Ovary (tissue), 7 donors: ENCODE measurements at regions not wholly inside any gene's neighbourhood (a gene's known extent, or its start where the extent isn't known, plus 50 kb on each side); places are given as distances from the start of the nearest gene placed in this dataset.

Experiments used
- DNase-seq, 5 donors: peaks; one replicate each; pipeline ENCODE4 v3.0.0-alpha.2; 2019 to 2020
- H3K27ac ChIP-seq, 2 donors: fragments of 200-600 bp; one replicate each; pipeline versions ENCODE4 v1.5.1 to v1.8.0; 2019 to 2022
- H3K27me3 ChIP-seq: fragments of 200-600 bp; one replicate; pipeline ENCODE4 v1.8.0; 2022
- H3K36me3 ChIP-seq: fragments of 200-600 bp; sonication (generic); one replicate; pipeline ENCODE4 v1.5.1; 2019
- H3K4me1 ChIP-seq: one replicate; pipeline ENCODE4 v1.8.1; 2013; ENCODE audit warnings: mild to moderate bottlenecking, moderate library complexity; ENCODE audit not compliant: insufficient read depth
- H3K4me3 ChIP-seq: fragments of 200-600 bp; sonication (generic); one replicate; pipeline ENCODE4 v1.5.1; 2017
- H3K9me3 ChIP-seq, 2 donors: fragments of 200-600 bp in 1 of 2; sonication (generic) in 1 of 2; one replicate each; pipeline versions ENCODE4 v1.5.1 to v1.8.1; 2013 to 2019; ENCODE audit warnings: mild to moderate bottlenecking in 1 of 2, moderate library complexity in 1 of 2
- CTCF ChIP-seq, 3 donors: fragments of 450-650 bp in 2 of 3; fragments of 200-600 bp in 1 of 3; IDR thresholded peaks; one replicate each; pipeline versions ENCODE4 v1.5.1 to v1.8.0; 2016 to 2022; ENCODE audit warnings: antibody characterized with exemption in 3 of 3, mild to moderate bottlenecking in 1 of 3
- EP300 ChIP-seq: sonication (generic); formaldehyde crosslinking; IDR thresholded peaks from one replicate; pipeline ENCODE4 v1.6.1; 2017; ENCODE audit warnings: antibody characterized with exemption
- POLR2A ChIP-seq: fragments of 450-650 bp; IDR thresholded peaks from one replicate; pipeline ENCODE4 v1.6.1; 2017; ENCODE audit warnings: antibody characterized with exemption, mild to moderate bottlenecking, moderate library complexity
- WGBS, 3 donors: extraction: QIAGEN DNeasy Blood & Tissue Kit in 1 of 3; methylation state at CpG; one replicate each; pipeline versions ENCODE4 v1.1.5 to v1.1.7; 2013 to 2017; 5-methylcytosine and 5-hydroxymethylcytosine counted together
- intact Hi-C, 4 donors: fragments of 100-400 bp; cut with DNase I; formaldehyde crosslinking; loops; one replicate each; pipeline versions ENCODE4 v1.11.0 to v1.15.1; 2022 to 2023
- donor health status: DM: no; HTN: no; CAD: no; lungs with moderate emphysema.
- donor health status: DM: no; HTN: no; CAD: no.
- donor health status: Bipolar disorder and iron deficiency.
- donor health status: DM: no; HTN: no; CAD: no.
- donor health status: DM: yes; HTN: yes; CAD: no.

GRCh38 chr3:113086560-113087461, 96.0 kb downstream of the GTPBP8 start:
- H3K27me3 ChIP-seq: no peaks in the 10 kb centered on the region
- H3K4me3 ChIP-seq: no peak overlapping the region

GRCh38 chr3:113088616-113089015, 97.8 kb downstream of the GTPBP8 start:
- 67 to 84% (median 82%) methylated on average over 8 of the region's 8 CpGs for WGBS, 3 donors
- intact Hi-C loops: no loop called here
- H3K4me3 ChIP-seq: no peak overlapping the region

More at GRCh38 chr3:113086560-113087461, 96.0 kb downstream of the GTPBP8 start:
- WGBS, 3 donors: 81 to 87% (median 84%) methylated on average over 6 of the region's 6 CpGs
- H3K36me3 ChIP-seq: no peaks in the 10 kb centered on the region
- no peaks in the 10 kb centered on the region for H3K4me1 ChIP-seq
- no peak for TF ChIP-seq CTCF (IDR thresholded peaks at IDR 0.05)
- TF ChIP-seq EP300: no peak
- no peak for TF ChIP-seq POLR2A
- H3K27ac ChIP-seq: no peak overlapping the region
- intact Hi-C loops: no loop called here
- no peak for DNase-seq
- no peaks in the 10 kb centered on the region for H3K9me3 ChIP-seq

GRCh38 chr3:113091417-113091816, 100.6 kb downstream of the GTPBP8 start:
- H3K27ac ChIP-seq: no peak overlapping the region
- H3K9me3 ChIP-seq: no peaks in the 10 kb centered on the region
- no peak for TF ChIP-seq CTCF (IDR thresholded peaks at IDR 0.05)
- TF ChIP-seq POLR2A: no peak
- TF ChIP-seq EP300: no peak
- WGBS, 3 donors: 66 to 88% (median 72%) methylated on average over 1 of the region's 1 CpG
- no peaks in the 10 kb centered on the region for H3K36me3 ChIP-seq
- H3K4me3 ChIP-seq: no peak overlapping the region
- H3K4me1 ChIP-seq: no peaks in the 10 kb centered on the region
- intact Hi-C loops: no loop called here
- DNase-seq: no peak
- H3K27me3 ChIP-seq: no peaks in the 10 kb centered on the region

More at GRCh38 chr3:113088616-113089015, 97.8 kb downstream of the GTPBP8 start:
- Histone ChIP-seq H3K27me3 (no peaks in the 10 kb centered on the region), H3K27ac (no peak overlapping the region), H3K4me1 (no peaks in the 10 kb centered on the region), H3K36me3 (no peaks in the 10 kb centered on the region), H3K9me3 (no peaks in the 10 kb centered on the region)
- no peak for DNase-seq
- TF ChIP-seq POLR2A (no peak), EP300 (no peak), CTCF (IDR thresholded peaks at IDR 0.05) (no peak)

GRCh38 chr3:113092746-113093145, 102.0 kb downstream of the GTPBP8 start:
- Histone ChIP-seq H3K27ac (no peak overlapping the region), H3K36me3 (no peaks in the 10 kb centered on the region), H3K4me1 (no peaks in the 10 kb centered on the region), H3K27me3 (no peaks in the 10 kb centered on the region), H3K9me3 (no peaks in the 10 kb centered on the region), H3K4me3 (no peak overlapping the region)
- DNase-seq: no peak
- WGBS, 3 donors: 81 to 89% (median 88%) methylated on average over 3 of the region's 3 CpGs
- intact Hi-C loops: no loop called here
- no peak for TF ChIP-seq POLR2A
- TF ChIP-seq CTCF (IDR thresholded peaks at IDR 0.05): no peak
- TF ChIP-seq EP300: no peak
